Fibroblast of pulmonary artery (primary cell): ENCODE measurements at regions not wholly inside any gene's neighbourhood (a gene's known extent, or its start where the extent isn't known, plus 50 kb on each side); places are given as distances from the start of the nearest gene placed in this dataset.

Experiments used
- DNase-seq: peaks from one replicate; pipeline ENCODE4 v3.0.0-alpha.2; 2010; ENCODE audit warnings: low read depth
- H3K4me3 ChIP-seq: replicated peaks from 2 replicates; pipeline ENCODE4 v1.5.1; 2011; ENCODE audit warnings: low read depth, mild to moderate bottlenecking, control low read depth, low read length, moderate library complexity
- TF ChIP-seq, protein P1 (sequence below): IDR thresholded peaks from 2 replicates; pipeline ENCODE4 v1.5.1; 2011; ENCODE audit warnings: mild to moderate bottlenecking, control low read depth, low read length, inconsistent platforms; ENCODE audit errors: missing control alignments

GRCh38 chr4:111992351-111993168 is 152.7 kb upstream of the FAM241A start:
- TF ChIP-seq, protein P1, sequence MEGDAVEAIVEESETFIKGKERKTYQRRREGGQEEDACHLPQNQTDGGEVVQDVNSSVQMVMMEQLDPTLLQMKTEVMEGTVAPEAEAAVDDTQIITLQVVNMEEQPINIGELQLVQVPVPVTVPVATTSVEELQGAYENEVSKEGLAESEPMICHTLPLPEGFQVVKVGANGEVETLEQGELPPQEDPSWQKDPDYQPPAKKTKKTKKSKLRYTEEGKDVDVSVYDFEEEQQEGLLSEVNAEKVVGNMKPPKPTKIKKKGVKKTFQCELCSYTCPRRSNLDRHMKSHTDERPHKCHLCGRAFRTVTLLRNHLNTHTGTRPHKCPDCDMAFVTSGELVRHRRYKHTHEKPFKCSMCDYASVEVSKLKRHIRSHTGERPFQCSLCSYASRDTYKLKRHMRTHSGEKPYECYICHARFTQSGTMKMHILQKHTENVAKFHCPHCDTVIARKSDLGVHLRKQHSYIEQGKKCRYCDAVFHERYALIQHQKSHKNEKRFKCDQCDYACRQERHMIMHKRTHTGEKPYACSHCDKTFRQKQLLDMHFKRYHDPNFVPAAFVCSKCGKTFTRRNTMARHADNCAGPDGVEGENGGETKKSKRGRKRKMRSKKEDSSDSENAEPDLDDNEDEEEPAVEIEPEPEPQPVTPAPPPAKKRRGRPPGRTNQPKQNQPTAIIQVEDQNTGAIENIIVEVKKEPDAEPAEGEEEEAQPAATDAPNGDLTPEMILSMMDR, result no peak

DNA sequence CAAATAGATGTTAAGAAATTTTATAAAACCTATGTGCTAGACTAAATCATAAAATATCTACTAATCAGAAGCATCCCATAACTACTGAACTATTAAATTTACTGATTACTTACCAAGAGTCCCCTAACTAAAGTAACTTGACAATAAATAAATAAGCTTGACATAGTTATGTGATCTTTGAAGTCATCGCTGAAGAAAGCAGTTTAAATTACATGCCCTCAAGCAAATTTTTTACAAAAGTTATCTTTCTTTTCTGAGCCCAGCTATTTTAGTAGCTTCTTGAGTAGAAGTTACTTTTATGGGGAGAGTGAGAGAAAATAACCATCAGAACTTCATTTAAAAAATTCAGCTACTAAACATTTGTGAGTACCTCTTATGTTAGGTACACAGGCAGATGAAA is 150.9 kb upstream of the FAM241A start:
- DNase-seq, result no peak
- H3K4me3 ChIP-seq, result no peak overlapping the region
- TF ChIP-seq, protein P1, result no peak

More at GRCh38 chr4:111992351-111993168, 152.7 kb upstream of the FAM241A start:
- no peak overlapping the region for H3K4me3 ChIP-seq
- no peak for DNase-seq

DNA sequence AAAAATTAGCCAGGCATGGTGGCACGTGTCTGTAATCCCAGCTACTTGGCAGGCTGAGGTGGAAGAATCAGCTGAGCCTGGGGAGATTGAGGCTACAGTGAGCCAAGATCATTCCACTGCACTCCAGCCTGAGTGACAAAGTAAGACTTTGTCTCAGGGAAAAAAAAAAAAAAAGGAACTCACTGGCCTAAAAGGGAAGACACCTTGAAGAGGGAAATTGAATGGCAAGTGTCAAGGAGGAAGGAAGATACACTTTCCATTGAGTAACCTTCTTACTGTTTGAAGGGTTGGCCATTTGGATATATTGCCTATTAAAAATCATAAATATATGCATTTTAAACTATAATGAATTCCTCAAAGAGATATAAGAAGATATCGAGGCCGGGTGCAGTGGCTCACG is 147.5 kb upstream of the FAM241A start:
- no peak overlapping the region for H3K4me3 ChIP-seq
- TF ChIP-seq, protein P1, result no peak
- no peak for DNase-seq

GRCh38 chr4:111999801-112000200 is 145.5 kb upstream of the FAM241A start:
- TF ChIP-seq, protein P1, result no peak
- DNase-seq, result no peak

DNA sequence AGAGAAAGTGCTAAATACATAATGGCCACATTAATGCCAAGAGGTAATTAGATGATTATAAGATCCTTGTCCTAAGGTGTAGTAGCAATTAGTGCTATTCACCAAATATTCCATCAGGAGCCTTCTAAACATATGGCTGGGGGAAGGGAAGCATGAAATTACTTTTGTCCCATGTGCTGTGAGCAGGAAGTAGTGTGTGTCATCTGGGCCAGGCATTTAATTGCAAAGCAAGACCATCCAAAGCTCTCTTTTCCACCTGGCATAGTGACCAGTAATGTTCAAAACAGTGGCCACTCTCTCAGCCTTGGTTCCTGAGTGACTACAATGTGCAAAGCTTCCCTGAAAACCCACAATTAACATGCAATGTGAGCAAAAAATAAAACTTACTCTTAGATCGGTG is 144.2 kb upstream of the FAM241A start:
- TF ChIP-seq, protein P1, result no peak
- DNase-seq, result no peak
- H3K4me3 ChIP-seq, result no peak overlapping the region

More at GRCh38 chr4:111999801-112000200, 145.5 kb upstream of the FAM241A start:
- no peak overlapping the region for H3K4me3 ChIP-seq

DNA sequence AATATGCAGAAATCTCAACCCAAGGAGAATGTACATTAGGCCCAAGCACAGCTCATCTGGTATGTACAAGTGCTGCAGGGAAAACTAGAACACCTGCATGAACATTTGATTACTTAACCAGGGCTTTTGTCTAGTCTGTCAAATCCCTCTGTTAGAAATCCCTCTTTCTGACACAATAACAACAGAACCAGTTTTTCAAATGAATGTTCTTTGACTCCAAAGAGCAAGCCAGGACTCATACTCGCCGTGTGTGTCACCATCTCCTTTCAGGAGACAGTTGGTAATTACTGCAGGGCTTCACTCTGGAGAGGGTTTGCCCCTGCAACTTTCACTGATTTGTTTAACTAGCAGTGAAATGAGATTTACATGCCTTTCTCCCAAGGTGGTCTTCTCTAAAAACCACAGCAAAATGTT is 143.0 kb upstream of the FAM241A start:
- H3K4me3 ChIP-seq, result no peak overlapping the region
- no peak for DNase-seq
- TF ChIP-seq, protein P1, result no peak
